GM23248 (cell line): ENCODE measurements at regions not wholly inside any gene's neighbourhood (a gene's known extent, or its start where the extent isn't known, plus 50 kb on each side); places are given as distances from the start of the nearest gene placed in this dataset.

ENCODE experiments used
- EZH2 ChIP-seq: fragments of 200-600 bp; sonication (generic); IDR thresholded peaks from 2 replicates; pipeline ENCODE4 v1.6.1; 2018; ENCODE audit warnings: antibody characterized with exemption, mild to moderate bottlenecking; ENCODE audit not compliant: insufficient read depth, poor library complexity, severe bottlenecking
- EZH2phosphoT487 ChIP-seq: fragments of 200-600 bp; sonication (generic); IDR thresholded peaks from 2 replicates; pipeline ENCODE4 v1.6.1; 2018; ENCODE audit warnings: antibody characterized with exemption, moderate library complexity, mild to moderate bottlenecking, low read depth; ENCODE audit not compliant: insufficient read depth

DNA sequence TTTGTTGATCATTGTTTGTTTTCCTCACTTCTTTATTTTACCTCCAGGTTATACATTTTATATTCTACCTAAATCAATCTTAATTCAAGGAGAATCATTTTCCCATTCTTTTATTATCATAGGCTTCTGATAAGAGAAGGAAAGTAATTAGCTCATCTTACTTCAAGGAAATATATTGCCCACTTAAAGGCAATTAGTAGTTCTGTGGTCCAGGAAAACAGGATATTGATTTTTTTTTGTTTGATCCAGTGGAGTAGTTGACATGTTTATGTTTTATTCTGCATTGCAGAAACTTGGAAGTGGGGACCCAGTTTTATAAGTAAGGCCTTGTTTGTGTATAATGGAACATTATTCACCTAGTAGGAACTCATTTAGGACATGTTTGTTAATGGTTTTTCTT is 390.6 kb downstream of the NDFIP2 start:
- TF ChIP-seq EZH2 (no peak), EZH2phosphoT487 (no peak)
